ENCODE measurements at regions not wholly inside any gene's neighbourhood (a gene's known extent, or its start where the extent isn't known, plus 50 kb on each side); places are given as distances from the start of the nearest gene placed in this dataset.

DNA sequence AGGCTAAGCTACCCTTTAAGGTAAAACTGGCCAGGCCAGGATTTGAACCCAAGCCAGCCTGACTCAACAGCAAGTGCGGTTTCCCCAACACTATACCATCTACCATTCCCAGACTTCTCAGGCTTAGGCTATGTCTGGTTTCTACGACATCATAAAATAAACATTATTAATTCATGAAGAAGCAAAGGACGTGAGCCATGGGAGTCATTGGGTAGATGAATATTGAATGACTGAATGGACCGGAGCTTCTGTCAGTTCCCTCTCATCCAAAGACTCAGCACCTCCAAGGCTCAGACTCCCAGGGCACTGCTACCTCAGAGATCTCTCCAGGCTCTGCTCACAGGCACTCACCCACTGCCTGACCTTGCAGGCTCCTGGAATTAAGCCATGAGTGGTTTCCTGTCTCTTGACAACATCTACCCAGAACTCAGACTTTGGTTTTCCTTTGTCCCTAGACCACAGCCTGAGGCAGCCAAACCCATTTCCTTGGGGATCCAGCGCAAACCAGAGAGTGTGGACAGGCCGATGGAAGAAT, 64.6 kb upstream of the STEAP1B start:
- H3K27ac Mint-ChIP-seq = peak overlapping the region; percentile 88
- DNase-seq (no peak), ATAC-seq (ENCODE audit: low read depth) (no peak)
- H3K36me3 Mint-ChIP-seq (ENCODE audit: low read depth) = peaks cover 2% of the 10 kb centered on the region
- ChIA-PET CTCF (interaction anchor here (1.3 to 9.5 kb wide), 4 partner anchors 14 to 218 kb away, joined by 3 to 348 read pairs (median 45); partner anchors contain the start of gene IL6), POLR2A (interaction anchor here (0.6 to 8.7 kb wide), 20 partner anchors 8 to 403 kb away, joined by 3 to 180 read pairs (median 7); partner anchors contain the start of gene IL6)
- H3K4me1 Mint-ChIP-seq = peaks cover 86% of the 10 kb centered on the region
- H3K27me3 Mint-ChIP-seq = no peaks in the 10 kb centered on the region
- H3K4me3 Mint-ChIP-seq = peak overlapping the region; percentile 73
- H3K9me3 Mint-ChIP-seq = no peaks in the 10 kb centered on the region
- TF ChIP-seq, protein P1, sequence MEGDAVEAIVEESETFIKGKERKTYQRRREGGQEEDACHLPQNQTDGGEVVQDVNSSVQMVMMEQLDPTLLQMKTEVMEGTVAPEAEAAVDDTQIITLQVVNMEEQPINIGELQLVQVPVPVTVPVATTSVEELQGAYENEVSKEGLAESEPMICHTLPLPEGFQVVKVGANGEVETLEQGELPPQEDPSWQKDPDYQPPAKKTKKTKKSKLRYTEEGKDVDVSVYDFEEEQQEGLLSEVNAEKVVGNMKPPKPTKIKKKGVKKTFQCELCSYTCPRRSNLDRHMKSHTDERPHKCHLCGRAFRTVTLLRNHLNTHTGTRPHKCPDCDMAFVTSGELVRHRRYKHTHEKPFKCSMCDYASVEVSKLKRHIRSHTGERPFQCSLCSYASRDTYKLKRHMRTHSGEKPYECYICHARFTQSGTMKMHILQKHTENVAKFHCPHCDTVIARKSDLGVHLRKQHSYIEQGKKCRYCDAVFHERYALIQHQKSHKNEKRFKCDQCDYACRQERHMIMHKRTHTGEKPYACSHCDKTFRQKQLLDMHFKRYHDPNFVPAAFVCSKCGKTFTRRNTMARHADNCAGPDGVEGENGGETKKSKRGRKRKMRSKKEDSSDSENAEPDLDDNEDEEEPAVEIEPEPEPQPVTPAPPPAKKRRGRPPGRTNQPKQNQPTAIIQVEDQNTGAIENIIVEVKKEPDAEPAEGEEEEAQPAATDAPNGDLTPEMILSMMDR (IDR thresholded peaks at IDR 0.05) = no peak
- intact Hi-C loops (cut with micrococcal nuclease) = loop anchor here (1.0 to 5.0 kb wide), 6 partner anchors 14 to 448 kb away; partner anchors contain the start of gene HYCC1

DNA sequence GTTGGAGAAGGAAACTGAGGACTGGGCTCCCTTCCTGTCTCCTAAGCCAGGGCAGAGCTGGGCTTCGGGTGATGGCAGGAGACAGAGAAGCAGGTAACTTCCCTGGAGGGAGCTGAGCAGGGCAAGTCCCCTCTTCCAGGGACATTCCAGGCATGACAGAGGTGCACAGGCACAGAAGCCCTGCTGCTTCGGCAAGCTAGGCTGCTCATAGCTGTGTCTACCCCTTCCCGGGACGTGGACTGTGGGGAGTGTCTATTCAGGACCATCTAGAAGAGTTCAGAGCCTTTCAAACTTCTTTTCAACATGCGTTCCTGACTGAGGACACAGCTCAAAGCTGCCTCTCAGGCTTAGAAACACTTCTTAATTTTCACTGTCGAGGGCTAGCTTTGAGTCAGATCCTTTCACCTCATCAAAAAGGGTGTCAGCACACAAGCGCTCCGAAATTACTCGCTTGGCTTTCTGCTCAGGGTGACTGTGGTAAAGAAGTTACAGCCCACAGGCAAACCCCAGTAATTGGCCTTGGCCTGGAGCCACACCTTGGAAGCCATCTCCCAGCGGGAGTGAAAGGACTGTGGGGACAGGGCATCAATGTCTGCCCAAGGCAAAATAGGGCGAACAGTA, 63.7 kb upstream of the STEAP1B start:
- no peak for DNase-seq
- Mint-ChIP-seq H3K4me3 (peak overlapping the region; percentile 73), H3K4me1 (peaks cover 80% of the 10 kb centered on the region), H3K36me3 (ENCODE audit: low read depth) (peaks cover 2% of the 10 kb centered on the region), H3K27me3 (no peaks in the 10 kb centered on the region), H3K27ac (peak overlapping the region; percentile 88), H3K9me3 (no peaks in the 10 kb centered on the region)
- peak; percentile 12 for ATAC-seq (ENCODE audit: low read depth)
- ChIA-PET CTCF (interaction anchor here (0.7 to 9.5 kb wide), 7 partner anchors 15 to 492 kb away, joined by 3 to 348 read pairs (median 5); partner anchors contain the start of gene IL6), POLR2A (interaction anchor here (0.7 to 8.7 kb wide), 15 partner anchors 10 to 201 kb away, joined by 3 to 180 read pairs (median 6); partner anchors contain the start of gene IL6)
- intact Hi-C loops (cut with micrococcal nuclease) = loop anchor here (2.0 to 5.0 kb wide), 2 partner anchors 53 to 449 kb away; partner anchors contain the start of gene HYCC1
- TF ChIP-seq, protein P1 (IDR thresholded peaks at IDR 0.05) = no peak

DNA sequence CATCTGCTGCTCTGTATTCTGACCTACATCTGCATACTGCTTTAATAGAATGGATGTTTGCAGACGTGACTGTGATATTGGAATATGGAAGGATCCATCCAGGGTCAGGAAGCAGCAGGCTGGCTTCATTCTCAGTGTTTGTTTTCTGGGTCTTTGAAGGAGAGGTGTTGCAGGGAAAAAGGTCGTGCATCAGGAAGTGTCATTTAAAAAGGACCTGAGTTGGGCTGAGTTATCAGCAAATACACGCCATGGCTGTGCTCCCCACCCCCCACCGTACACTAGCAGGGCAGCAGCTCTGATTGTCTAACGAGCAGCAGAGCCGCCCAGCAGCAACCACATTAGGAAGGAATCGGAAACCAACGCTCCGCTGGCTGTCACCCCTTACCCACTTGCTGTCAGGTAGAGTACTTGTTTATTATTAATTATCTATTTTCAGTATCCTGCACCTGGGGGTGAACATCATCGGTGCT, 63.1 kb upstream of the STEAP1B start:
- ChIA-PET POLR2A (interaction anchor here (1.1 to 8.7 kb wide), 13 partner anchors 10 to 202 kb away, joined by 3 to 180 read pairs (median 6); partner anchors contain the start of gene IL6), CTCF (interaction anchor here (1.0 to 9.5 kb wide), 10 partner anchors 14 to 492 kb away, joined by 3 to 348 read pairs (median 7); partner anchors contain the start of gene IL6)
- H3K27me3 Mint-ChIP-seq = no peaks in the 10 kb centered on the region
- ATAC-seq (ENCODE audit: low read depth) = peak; percentile 20
- H3K36me3 Mint-ChIP-seq (ENCODE audit: low read depth) = peaks cover 2% of the 10 kb centered on the region
- DNase-seq = no peak
- H3K4me1 Mint-ChIP-seq = peaks cover 76% of the 10 kb centered on the region
- peak overlapping the region; percentile 73 for H3K4me3 Mint-ChIP-seq
- H3K9me3 Mint-ChIP-seq = no peaks in the 10 kb centered on the region
- TF ChIP-seq, protein P1 (IDR thresholded peaks at IDR 0.05) = no peak
- peak overlapping the region; percentile 88 for H3K27ac Mint-ChIP-seq
- intact Hi-C loops (cut with micrococcal nuclease) = loop anchor here (5.0 kb wide), 1 partner anchor 449 kb away; the partner anchor contains the start of gene HYCC1

DNA sequence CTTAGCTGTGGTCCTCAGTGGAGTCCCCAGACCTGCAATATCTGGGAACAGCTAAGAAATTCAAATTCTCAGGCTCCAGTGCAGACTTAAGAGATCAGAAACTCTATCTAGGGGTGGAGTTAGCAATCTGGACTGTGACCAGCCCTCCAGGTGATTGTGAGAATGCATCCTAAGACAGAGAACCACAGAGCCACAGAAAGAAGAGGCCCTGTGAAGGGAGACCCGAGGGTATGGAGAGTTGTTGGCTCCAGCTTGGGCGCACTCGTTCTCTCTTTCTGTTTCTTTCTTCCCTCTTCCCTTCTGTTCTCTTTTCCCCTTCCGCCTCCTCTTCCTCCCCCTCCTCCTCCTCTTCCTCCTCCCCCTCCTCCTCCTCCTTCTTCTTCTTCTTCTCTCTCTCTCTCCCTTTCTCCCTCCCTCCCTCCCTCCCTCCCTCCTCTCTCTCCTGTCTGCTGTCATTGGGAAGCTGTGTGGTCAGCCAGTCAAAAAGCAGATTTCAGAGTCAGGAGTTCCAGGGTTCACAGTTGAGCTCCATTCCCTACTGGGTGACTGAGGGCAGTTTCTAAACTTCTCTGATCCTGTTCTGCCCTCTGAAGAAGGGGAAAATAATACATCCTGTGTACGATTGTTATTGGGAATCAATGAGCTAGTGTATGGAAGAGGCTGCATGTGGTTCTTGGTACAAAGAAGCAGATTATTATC, 62.1 kb upstream of the STEAP1B start:
- H3K4me1 Mint-ChIP-seq = peaks cover 69% of the 10 kb centered on the region
- intact Hi-C loops (cut with micrococcal nuclease) = loop anchor here (5.0 kb wide), 1 partner anchor 450 kb away; the partner anchor contains the start of gene HYCC1

More for the DNA sequence above, 62.1 kb upstream of the STEAP1B start:
- no peak for DNase-seq
- H3K4me3 Mint-ChIP-seq = peak overlapping the region; percentile 73
- ATAC-seq (ENCODE audit: low read depth) = no peak
- peak overlapping the region; percentile 30 for H3K27ac Mint-ChIP-seq
- TF ChIP-seq, protein P1 (IDR thresholded peaks at IDR 0.05) = no peak
- CTCF ChIA-PET = interaction anchor here (0.8 to 9.5 kb wide), 10 partner anchors 15 to 493 kb away, joined by 3 to 348 read pairs (median 10); partner anchors contain the start of gene IL6
- no peaks in the 10 kb centered on the region for H3K27me3 Mint-ChIP-seq
- peaks cover 3% of the 10 kb centered on the region for H3K36me3 Mint-ChIP-seq (ENCODE audit: low read depth)
- H3K9me3 Mint-ChIP-seq = no peaks in the 10 kb centered on the region
- POLR2A ChIA-PET = interaction anchor here (0.6 to 8.7 kb wide), 13 partner anchors 15 to 492 kb away, joined by 3 to 180 read pairs (median 5); partner anchors contain the start of gene IL6

All from activated B cell treated with CpG ODN at 0.5 μM for 24 hours (primary cell).